CD14-positive monocyte (primary cell): ENCODE measurements at regions not wholly inside any gene's neighbourhood (a gene's known extent, or its start where the extent isn't known, plus 50 kb on each side); places are given as distances from the start of the nearest gene placed in this dataset.

Experiments
- DNase-seq, 3 donors: peaks; one replicate each; pipeline ENCODE4 v3.0.0-alpha.2; 2011 to 2022
- H2AFZ ChIP-seq: 2 replicates; pipeline ENCODE4 v1.6.0; 2012; ENCODE audit warnings: mild to moderate bottlenecking, low read depth, low read length, inconsistent platforms; ENCODE audit not compliant: insufficient read depth, poor library complexity, severe bottlenecking
- H3K27ac ChIP-seq, 2 donors: 1 replicate in 1 of 2; 2 replicates in 1 of 2; pipeline ENCODE4 v1.5.1; 2012 to 2013; ENCODE audit warnings: low read length in 2 of 2, control low read depth in 1 of 2, inconsistent platforms in 1 of 2, low read depth in 1 of 2, mild to moderate bottlenecking in 1 of 2
- H3K27me3 ChIP-seq, 2 donors: one replicate each; pipeline versions ENCODE4 v1.6.0 to v1.6.1; 2011 to 2013; ENCODE audit warnings: low read length in 2 of 2; ENCODE audit not compliant: control insufficient read depth in 2 of 2, insufficient read depth in 2 of 2
- H3K36me3 ChIP-seq, 2 donors: replicated peaks in 1 of 2; 1 replicate in 1 of 2; 2 replicates in 1 of 2; pipeline versions ENCODE4 v1.5.1 to v1.6.1; 2012 to 2013; ENCODE audit warnings: low read length in 2 of 2, control low read depth in 1 of 2, inconsistent platforms in 1 of 2, mild to moderate bottlenecking in 1 of 2; ENCODE audit not compliant: insufficient read depth in 2 of 2, control insufficient read depth in 1 of 2
- H3K4me1 ChIP-seq, 2 donors: 1 replicate in 1 of 2; 2 replicates in 1 of 2; pipeline versions ENCODE4 v1.5.1 to v1.6.1; 2012 to 2013; ENCODE audit warnings: low read length in 2 of 2, control low read depth in 1 of 2, inconsistent platforms in 1 of 2, mild to moderate bottlenecking in 1 of 2, moderate library complexity in 1 of 2; ENCODE audit not compliant: insufficient read depth in 2 of 2, control insufficient read depth in 1 of 2
- H3K4me2 ChIP-seq: replicated peaks from 2 replicates; pipeline ENCODE3; 2012; ENCODE audit warnings: low read length, moderate library complexity, mild to moderate bottlenecking; ENCODE audit not compliant: poor library complexity, severe bottlenecking; ENCODE audit errors: extremely low read depth
- H3K4me3 ChIP-seq, 3 experiments: fragments of 200-600 bp in 1 of 3; sonication (generic) in 1 of 3; replicated peaks in 1 of 3; 1 replicate in 2 of 3; 2 replicates in 1 of 3; pipeline ENCODE4 v1.5.1; 2011 to 2013; ENCODE audit warnings: low read length in 3 of 3, mild to moderate bottlenecking in 3 of 3, control low read depth in 2 of 3, low read depth in 2 of 3, inconsistent platforms in 1 of 3, moderate library complexity in 1 of 3
- H3K79me2 ChIP-seq: 2 replicates; pipeline ENCODE4 v1.6.0; 2012; ENCODE audit warnings: mild to moderate bottlenecking, control low read depth, inconsistent platforms, low read length, moderate library complexity; ENCODE audit not compliant: insufficient read depth
- H3K9ac ChIP-seq: 2 replicates; pipeline ENCODE4 v1.6.0; 2017; ENCODE audit warnings: low read length, mild to moderate bottlenecking; ENCODE audit not compliant: insufficient read depth, poor library complexity, severe bottlenecking
- H3K9me3 ChIP-seq, 2 donors: replicated peaks in 1 of 2; 1 replicate in 1 of 2; 2 replicates in 1 of 2; pipeline versions ENCODE4 v1.5.1 to v1.6.1; 2012 to 2013; ENCODE audit warnings: low read length in 2 of 2, control low read depth in 1 of 2; ENCODE audit not compliant: control insufficient read depth in 1 of 2, insufficient read depth in 1 of 2
- H4K20me1 ChIP-seq: 2 replicates; pipeline ENCODE4 v1.6.0; 2012; ENCODE audit warnings: mild to moderate bottlenecking, low read length, control low read depth, moderate library complexity; ENCODE audit not compliant: insufficient read depth
- H3K27ac Mint-ChIP-seq, 7 donors: one replicate each; pipeline ENCODE4 v1.8.0; 2020; ENCODE audit warnings: mild to moderate bottlenecking in 7 of 7, mixed read lengths in 7 of 7, moderate library complexity in 6 of 7, inconsistent platforms in 2 of 7
- H3K27me3 Mint-ChIP-seq, 3 donors: one replicate each; pipeline ENCODE4 v1.8.0; 2021 to 2022; ENCODE audit warnings: low read depth in 3 of 3, mild to moderate bottlenecking in 3 of 3, mixed read lengths in 3 of 3, moderate library complexity in 3 of 3, inconsistent platforms in 1 of 3
- H3K36me3 Mint-ChIP-seq, 2 donors: one replicate each; pipeline ENCODE4 v1.8.0; 2020; ENCODE audit warnings: mixed read lengths in 2 of 2, inconsistent platforms in 1 of 2, mild to moderate bottlenecking in 1 of 2
- H3K4me1 Mint-ChIP-seq: one replicate; pipeline ENCODE4 v1.8.0; 2020; ENCODE audit warnings: mild to moderate bottlenecking, mixed read lengths
- H3K4me3 Mint-ChIP-seq, 2 donors: one replicate each; pipeline ENCODE4 v1.8.0; 2020; ENCODE audit warnings: mild to moderate bottlenecking in 2 of 2, mixed read lengths in 2 of 2, moderate library complexity in 1 of 2
- H3K9me3 Mint-ChIP-seq, 7 donors: one replicate each; pipeline ENCODE4 v1.8.0; 2020 to 2022; ENCODE audit warnings: mixed read lengths in 7 of 7, mild to moderate bottlenecking in 6 of 7, moderate library complexity in 6 of 7, inconsistent platforms in 2 of 7
- CTCF ChIP-seq: fragments of 200-600 bp; IDR thresholded peaks from one replicate; pipeline ENCODE4 v1.8.0; 2022; ENCODE audit warnings: antibody characterized with exemption, mild to moderate bottlenecking
- WGBS: methylation state at CpG from one replicate; pipeline ENCODE4 v1.1.5; 2013; ENCODE audit warnings: missing lambda C conversion rate; ENCODE audit not compliant: insufficient coverage; 5-methylcytosine and 5-hydroxymethylcytosine counted together
- intact Hi-C, 2 donors: fragments of 100-400 bp; cut with micrococcal nuclease; formaldehyde crosslinking; loops; one replicate each; pipeline versions ENCODE4 v1.15.0 to v1.15.1; 2023

DNA sequence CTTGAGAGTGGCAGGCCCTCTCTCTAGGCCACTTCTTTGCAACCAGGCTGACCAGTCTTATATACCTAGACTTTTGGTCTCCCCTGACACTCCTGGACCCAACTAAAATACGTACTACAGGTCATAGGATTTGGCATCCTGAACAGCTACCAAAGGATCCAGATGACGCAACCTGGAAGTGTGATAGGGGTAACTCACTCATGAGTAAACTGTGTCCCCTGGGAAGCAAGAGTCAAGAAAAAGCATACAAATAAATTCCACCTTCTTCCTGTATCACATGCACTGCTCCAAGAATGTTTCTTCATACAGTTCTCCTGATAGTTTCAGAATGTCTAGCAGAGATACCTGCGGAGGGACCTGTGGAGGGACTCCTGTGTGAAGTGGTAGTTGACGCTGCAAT lies 172.3 kb downstream of the MDFIC start:
- H4K20me1 ChIP-seq: no peaks in the 10 kb centered on the region
- H3K79me2 ChIP-seq: no peaks in the 10 kb centered on the region
- H3K27ac ChIP-seq: no peak overlapping the region
- no peaks in the 10 kb centered on the region for H3K36me3 ChIP-seq
- H3K4me3 ChIP-seq: no peak overlapping the region
- no peaks in the 10 kb centered on the region for H3K9me3 ChIP-seq
- no peaks in the 10 kb centered on the region for H3K27me3 ChIP-seq
- no peak for DNase-seq
- Mint-ChIP-seq H3K36me3 (no peaks in the 10 kb centered on the region), H3K9me3 (no peaks in the 10 kb centered on the region), H3K4me1 (no peaks in the 10 kb centered on the region), H3K4me3 (no peak overlapping the region), H3K27me3 (peaks cover 0 to 2% (median 0%) of the 10 kb centered on the region in 3 donors), H3K27ac (no peak overlapping the region)
- TF ChIP-seq CTCF: no peak
- H3K9ac ChIP-seq: no peak overlapping the region
- H2AFZ ChIP-seq: no peak overlapping the region
- no CpG with 5 or more reads among the region's 4 CpGs for WGBS
- intact Hi-C loops: no loop called here
- no peaks in the 10 kb centered on the region for H3K4me1 ChIP-seq
- H3K4me2 ChIP-seq: no peak overlapping the region

- H3K36me3 ChIP-seq: no peaks in the 10 kb centered on the region
- Mint-ChIP-seq H3K27ac (no peak overlapping the region), H3K36me3 (no peaks in the 10 kb centered on the region), H3K9me3 (no peaks in the 10 kb centered on the region), H3K27me3 (peaks cover 0 to 2% (median under 1%) of the 10 kb centered on the region in 3 donors), H3K4me3 (no peak overlapping the region), H3K4me1 (no peaks in the 10 kb centered on the region)
- DNase-seq: no peak
- no peak overlapping the region for H2AFZ ChIP-seq
- no peak overlapping the region for H3K27ac ChIP-seq
- WGBS: 100% methylated on average over 1 of the region's 3 CpGs
- H3K79me2 ChIP-seq: no peaks in the 10 kb centered on the region
- no peak overlapping the region for H3K4me2 ChIP-seq
- H3K4me3 ChIP-seq: no peak overlapping the region
- H4K20me1 ChIP-seq: no peaks in the 10 kb centered on the region
- no peaks in the 10 kb centered on the region for H3K27me3 ChIP-seq
- H3K9ac ChIP-seq: no peak overlapping the region
- intact Hi-C loops: no loop called here
- no peaks in the 10 kb centered on the region for H3K4me1 ChIP-seq
- no peaks in the 10 kb centered on the region for H3K9me3 ChIP-seq
- TF ChIP-seq CTCF: no peak
These were observed 167.0 kb downstream of the MDFIC start for GRCh38 chr7:115088893-115089292.
